Mesodermal cell (in vitro differentiated cells): ENCODE measurements at regions not wholly inside any gene's neighbourhood (a gene's known extent, or its start where the extent isn't known, plus 50 kb on each side); places are given as distances from the start of the nearest gene placed in this dataset.
"Not testable (repeated sequence)": the region's sequence is repeated elsewhere in the genome, so short reads cannot be mapped to it uniquely, and the experiment has no call there.

ENCODE experiments used
- H3K27ac ChIP-seq: 2 replicates; pipeline ENCODE4 v1.7.0; 2013; ENCODE audit warnings: mild to moderate bottlenecking, low read depth, low read length, moderate library complexity; ENCODE audit not compliant: severe bottlenecking
- H3K36me3 ChIP-seq: 2 replicates; pipeline ENCODE4 v1.7.1; 2013; ENCODE audit warnings: mild to moderate bottlenecking, low read length, moderate library complexity; ENCODE audit not compliant: control insufficient read depth, insufficient read depth
- H3K4me1 ChIP-seq: one replicate; pipeline ENCODE4 v1.7.1; 2013; ENCODE audit warnings: mild to moderate bottlenecking, low read length; ENCODE audit not compliant: insufficient read depth, control insufficient read depth, poor library complexity, severe bottlenecking
- H3K4me3 ChIP-seq: 2 replicates; pipeline ENCODE4 v1.7.0; 2013; ENCODE audit warnings: low read length, control low read depth, mild to moderate bottlenecking; ENCODE audit not compliant: insufficient read depth, poor library complexity, severe bottlenecking; ENCODE audit errors: extremely low read depth
- H3K9me3 ChIP-seq: 2 replicates; pipeline ENCODE4 v1.7.1; 2013; ENCODE audit warnings: mild to moderate bottlenecking, low read length, moderate library complexity; ENCODE audit not compliant: control insufficient read depth
- WGBS, 2 experiments: methylation state at CpG; one replicate each; pipeline ENCODE4 v1.1.5; 2013; ENCODE audit warnings: missing lambda C conversion rate in 2 of 2; ENCODE audit not compliant: insufficient coverage in 2 of 2; 5-methylcytosine and 5-hydroxymethylcytosine counted together

DNA sequence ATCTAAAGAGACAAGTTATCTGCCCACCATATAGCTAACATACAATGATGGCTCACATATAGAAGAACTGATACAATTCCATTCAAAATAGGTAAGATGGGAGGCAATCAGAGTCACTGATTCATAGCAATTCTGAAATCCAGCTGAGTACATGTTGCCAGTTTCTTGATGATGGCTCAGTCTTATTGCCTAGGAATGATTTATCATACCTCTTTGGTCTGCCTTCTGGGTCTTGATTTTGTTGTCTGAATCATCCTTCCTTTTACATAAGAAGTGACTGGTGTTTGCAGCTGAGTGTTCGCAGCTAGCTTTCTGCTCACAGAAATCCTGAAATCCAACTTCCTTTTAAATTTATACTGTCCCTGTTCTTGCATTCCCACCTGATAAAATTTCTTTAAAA, 463.2 kb upstream of the MGAT4C start:
- WGBS, 2 experiments = no CpG with 5 or more reads among the region's 1 CpG
- H3K36me3 ChIP-seq = no peaks in the 10 kb centered on the region
- no peaks in the 10 kb centered on the region for H3K9me3 ChIP-seq
- no peak overlapping the region for H3K4me3 ChIP-seq
- H3K27ac ChIP-seq = no peak overlapping the region
- peaks cover 5% of the 10 kb centered on the region for H3K4me1 ChIP-seq

DNA sequence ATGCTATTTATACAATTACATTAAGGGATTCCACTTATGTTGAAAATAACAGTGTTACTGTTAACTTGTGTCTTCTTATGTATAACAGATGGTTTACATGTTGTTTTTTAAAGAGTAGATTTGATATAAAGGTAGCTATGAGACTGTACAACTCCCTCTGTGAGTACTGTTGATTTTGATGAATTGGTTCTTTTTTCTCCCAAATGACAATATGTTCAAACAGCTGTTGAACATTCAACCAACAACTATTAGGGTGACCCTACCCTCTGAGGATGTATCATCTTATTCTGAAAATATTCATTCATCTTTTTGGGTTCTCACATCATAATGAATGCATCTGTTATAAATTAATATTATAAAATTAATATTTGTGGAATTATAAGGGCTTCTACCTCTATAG, 456.9 kb upstream of the MGAT4C start:
- no peaks in the 10 kb centered on the region for H3K4me1 ChIP-seq
- H3K9me3 ChIP-seq = no peaks in the 10 kb centered on the region
- H3K27ac ChIP-seq = peak overlapping the region; percentile 87
- H3K36me3 ChIP-seq = no peaks in the 10 kb centered on the region
- H3K4me3 ChIP-seq = no peak overlapping the region

DNA sequence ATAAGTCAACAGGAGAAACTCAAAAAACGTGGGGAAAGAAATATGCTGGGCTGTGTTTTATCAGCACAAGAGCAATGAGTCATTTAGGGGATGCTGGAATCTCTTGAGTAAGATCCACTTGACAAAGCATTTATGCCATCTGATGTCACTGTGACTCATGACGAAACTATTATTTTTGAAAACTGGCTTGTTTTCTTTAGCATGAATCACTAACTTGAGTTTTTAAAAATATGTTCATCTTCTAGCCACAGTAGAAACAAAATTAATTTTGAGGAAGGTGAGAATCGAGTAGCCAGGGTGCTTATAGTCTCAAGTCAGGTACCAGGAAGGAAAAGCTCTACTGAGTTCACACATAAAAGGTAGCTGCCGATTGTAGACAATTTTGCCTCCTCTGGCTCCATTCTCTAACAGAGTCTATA, 456.2 kb upstream of the MGAT4C start:
- Histone ChIP-seq H3K9me3 (no peaks in the 10 kb centered on the region), H3K36me3 (no peaks in the 10 kb centered on the region), H3K27ac (peak overlapping the region; percentile 87), H3K4me1 (no peaks in the 10 kb centered on the region), H3K4me3 (no peak overlapping the region)
- WGBS, 2 experiments = 60% methylated on average over 2 of the region's 4 CpGs; no CpG with 5 or more reads in 1 of the 2 experiments

DNA sequence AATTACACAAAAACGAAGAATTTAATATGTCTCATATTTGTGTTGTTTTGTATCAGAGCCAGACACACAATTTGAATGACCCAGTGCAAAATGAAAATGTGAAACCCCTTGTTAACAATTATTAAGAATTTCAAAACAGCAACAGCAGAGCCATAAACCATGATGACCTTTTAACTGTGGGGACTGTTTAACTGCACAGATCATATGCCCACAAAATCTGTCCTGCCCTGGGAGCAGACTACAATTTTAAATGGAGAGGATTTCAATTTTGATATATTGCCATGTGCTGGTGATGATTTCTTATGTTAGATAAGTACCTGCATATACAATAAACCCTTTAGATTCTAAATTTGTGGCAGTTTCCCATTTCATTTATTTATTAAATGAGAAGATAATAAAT, 455.5 kb upstream of the MGAT4C start:
- no CpG with 5 or more reads among the region's 1 CpG for WGBS, 2 experiments
- Histone ChIP-seq H3K9me3 (no peaks in the 10 kb centered on the region), H3K4me1 (no peaks in the 10 kb centered on the region), H3K4me3 (no peak overlapping the region), H3K27ac (peak overlapping the region; percentile 25), H3K36me3 (no peaks in the 10 kb centered on the region)

DNA sequence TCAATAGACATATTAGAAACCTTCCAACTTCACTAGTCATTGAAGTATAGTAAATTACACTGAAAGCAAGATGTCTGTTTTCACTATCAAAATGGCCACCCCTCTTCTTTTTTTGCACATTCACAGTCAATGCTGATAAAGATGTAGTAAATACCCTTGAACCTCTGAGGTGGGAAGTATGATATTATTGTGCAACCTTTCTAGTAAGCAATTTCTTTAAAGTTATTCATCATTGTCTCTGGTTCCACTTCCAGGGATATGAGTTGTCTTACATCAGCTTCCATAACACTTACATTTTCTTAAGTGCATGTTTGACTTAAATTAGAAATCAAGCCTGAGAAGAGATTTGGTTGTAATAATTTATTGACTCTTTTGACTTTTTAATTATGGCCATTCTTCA, 453.9 kb upstream of the MGAT4C start:
- no peaks in the 10 kb centered on the region for H3K4me1 ChIP-seq
- H3K27ac ChIP-seq = no peak overlapping the region
- H3K4me3 ChIP-seq = no peak overlapping the region
- no peaks in the 10 kb centered on the region for H3K36me3 ChIP-seq
- H3K9me3 ChIP-seq = no peaks in the 10 kb centered on the region

DNA sequence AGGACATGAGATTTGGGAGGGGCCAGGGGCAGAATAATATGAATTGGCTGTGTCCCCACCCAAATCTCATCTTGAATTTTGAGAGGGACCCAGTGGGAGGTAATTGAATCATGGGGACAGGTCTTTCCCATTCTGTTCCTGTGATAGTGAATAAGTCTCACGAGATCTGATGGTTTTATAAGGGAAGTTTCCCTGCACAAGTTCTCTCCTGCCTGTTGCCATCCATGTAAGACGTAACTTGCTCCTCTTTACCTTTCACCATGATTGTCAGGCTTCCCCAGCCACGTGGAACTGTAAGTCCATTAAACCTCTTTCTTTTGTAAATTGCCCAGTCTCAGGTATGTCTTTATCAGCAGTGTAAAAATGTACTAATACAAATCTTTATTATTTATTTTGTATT, 452.8 kb upstream of the MGAT4C start:
- WGBS, 2 experiments = 67% methylated on average over 1 of the region's 3 CpGs; no CpG with 5 or more reads in 1 of the 2 experiments
- H3K36me3 ChIP-seq, H3K4me3 ChIP-seq, H3K27ac ChIP-seq, H3K4me1 ChIP-seq, H3K9me3 ChIP-seq: not testable (repeated sequence)

DNA sequence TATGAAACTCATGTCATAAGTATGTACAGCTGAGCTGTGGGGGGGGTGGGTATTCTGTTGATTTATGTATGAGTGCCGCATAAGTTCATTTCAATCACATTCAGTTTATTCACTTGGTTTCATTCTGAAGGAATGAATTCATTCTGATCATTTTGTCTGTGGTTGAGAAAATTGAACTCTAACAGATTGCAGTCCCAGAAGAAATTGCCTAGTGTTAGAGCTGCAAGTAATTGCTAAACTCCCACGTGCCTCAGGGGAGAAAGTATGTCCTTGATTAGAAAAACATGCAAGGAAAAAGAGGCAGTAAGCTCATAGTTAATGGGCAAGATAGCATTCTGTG, 442.4 kb upstream of the MGAT4C start:
- WGBS, 2 experiments = 81 to 88% methylated on average over 1 of the region's 2 CpGs
- Histone ChIP-seq H3K4me3 (no peak overlapping the region), H3K27ac (no peak overlapping the region), H3K36me3 (no peaks in the 10 kb centered on the region), H3K9me3 (no peaks in the 10 kb centered on the region), H3K4me1 (no peaks in the 10 kb centered on the region)

DNA sequence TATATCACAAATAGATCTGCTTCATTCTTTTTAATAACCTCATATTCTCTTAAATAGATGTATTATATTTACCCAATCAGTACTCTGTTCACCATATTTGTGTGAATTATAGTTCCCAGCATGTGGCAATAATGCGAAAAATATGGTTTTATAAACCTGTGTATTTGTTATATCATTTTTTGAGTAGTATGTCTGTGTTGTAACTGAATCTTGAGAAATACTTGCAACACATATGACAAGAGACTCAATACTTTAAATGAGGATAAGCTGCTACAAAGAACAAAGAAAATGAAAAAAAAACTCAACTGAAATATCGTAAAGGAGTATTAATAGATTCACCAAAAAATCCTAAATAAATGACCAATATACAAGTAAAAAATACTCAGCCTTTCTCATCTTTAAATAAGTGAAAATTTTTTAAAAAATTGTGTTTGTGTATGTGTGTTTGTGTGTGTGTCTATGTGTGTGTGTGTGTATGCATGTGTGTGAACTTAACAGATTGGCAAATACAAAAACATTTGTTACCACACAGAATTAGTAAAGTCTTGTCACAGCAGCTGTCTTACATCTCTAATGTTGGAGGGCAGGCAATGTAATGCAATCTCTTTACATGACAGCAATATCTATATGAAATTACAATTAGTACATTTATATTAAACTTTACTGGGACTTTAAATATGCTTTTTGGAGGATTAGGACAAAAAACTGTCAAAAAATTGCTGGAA, 441.9 kb upstream of the MGAT4C start:
- WGBS, 2 experiments = no CpG with 5 or more reads among the region's 2 CpGs

DNA sequence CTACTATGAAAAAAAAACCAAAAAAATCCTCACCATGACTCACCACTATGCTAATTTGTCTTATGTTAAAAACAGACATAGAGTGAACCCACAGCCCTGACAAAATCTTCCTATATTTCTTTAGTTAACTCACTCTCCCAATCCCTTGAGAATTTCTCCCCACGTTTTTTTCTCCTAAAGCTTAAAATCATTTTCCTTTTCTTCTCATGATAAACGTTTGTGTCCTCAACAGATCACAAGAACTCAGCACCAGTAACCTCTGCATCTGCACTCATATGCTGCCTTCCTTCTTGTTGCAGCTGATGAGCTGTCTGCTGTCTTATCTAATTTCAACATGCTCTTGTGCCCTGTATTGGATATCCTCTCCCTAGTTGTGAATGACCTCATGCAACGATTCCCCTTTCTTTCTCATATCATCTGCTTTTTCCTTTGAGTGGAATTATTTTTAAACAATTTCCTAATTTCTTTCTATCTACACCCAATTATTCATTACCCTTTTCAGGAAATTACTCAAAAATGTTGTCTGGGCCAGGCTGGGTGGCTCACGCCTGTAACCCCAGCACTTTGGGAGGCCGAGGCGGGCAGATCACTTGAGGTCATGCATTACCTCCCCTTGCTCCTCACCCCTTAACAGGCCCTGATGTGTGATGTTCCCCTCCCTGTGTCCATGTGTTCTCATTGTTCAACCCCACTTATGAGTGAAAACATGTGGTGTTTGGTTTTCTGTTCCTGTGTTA, 427.5 kb upstream of the MGAT4C start:
- WGBS, 2 experiments = 53 to 75% methylated on average over 4 to 5 of the region's 6 CpGs
- no peak overlapping the region for H3K4me3 ChIP-seq
- peaks cover 4% of the 10 kb centered on the region for H3K4me1 ChIP-seq
- H3K27ac ChIP-seq = peak overlapping the region; percentile 42
- no peaks in the 10 kb centered on the region for H3K9me3 ChIP-seq
- no peaks in the 10 kb centered on the region for H3K36me3 ChIP-seq

More for the DNA sequence above, 441.9 kb upstream of the MGAT4C start:
- Histone ChIP-seq H3K9me3 (no peaks in the 10 kb centered on the region), H3K36me3 (no peaks in the 10 kb centered on the region), H3K27ac (no peak overlapping the region), H3K4me3 (no peak overlapping the region), H3K4me1 (no peaks in the 10 kb centered on the region)

DNA sequence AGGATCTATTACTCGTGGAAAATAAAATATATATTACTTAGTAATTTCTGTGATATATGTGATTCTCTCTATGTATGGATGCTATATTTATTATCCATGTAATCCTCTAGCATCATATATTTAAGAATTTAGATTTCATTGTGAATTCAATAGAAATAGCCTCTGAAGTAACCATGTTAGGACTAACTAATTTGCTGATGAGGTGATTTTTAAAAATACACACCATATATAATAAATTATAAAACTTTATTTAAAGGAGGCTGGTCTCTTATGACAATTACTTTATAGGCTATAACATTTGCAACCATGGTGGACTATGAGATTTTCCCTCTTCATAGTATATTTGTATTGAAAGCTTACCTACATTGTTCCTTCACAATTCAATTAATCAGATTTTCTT, 424.9 kb upstream of the MGAT4C start:
- H3K27ac ChIP-seq = no peak overlapping the region
- no CpG with 5 or more reads among the region's 1 CpG for WGBS, 2 experiments
- peaks cover 4% of the 10 kb centered on the region for H3K4me1 ChIP-seq
- H3K36me3 ChIP-seq = no peaks in the 10 kb centered on the region
- H3K4me3 ChIP-seq = no peak overlapping the region
- H3K9me3 ChIP-seq = no peaks in the 10 kb centered on the region

DNA sequence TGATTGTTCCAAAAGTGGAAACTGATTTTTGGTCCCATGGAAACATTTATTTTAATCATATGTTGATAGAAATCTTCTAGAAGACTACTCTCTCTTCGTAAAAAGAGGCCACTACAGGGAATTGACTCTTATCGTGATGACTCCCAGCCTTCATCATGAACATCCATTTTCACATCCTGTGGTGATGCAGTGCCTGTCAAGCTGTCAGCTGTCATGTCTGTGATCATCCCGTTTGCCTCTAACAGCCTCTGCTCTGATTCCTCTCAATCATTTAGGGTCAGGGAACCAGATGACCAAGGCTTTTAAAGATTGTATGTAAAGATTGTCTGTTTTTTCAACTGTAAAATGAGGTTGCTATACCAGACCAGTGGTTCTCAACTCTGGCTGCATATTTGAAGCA, 419.0 kb upstream of the MGAT4C start:
- 87 to 94% methylated on average over 2 to 3 of the region's 3 CpGs for WGBS, 2 experiments
- Histone ChIP-seq H3K36me3 (no peaks in the 10 kb centered on the region), H3K27ac (no peak overlapping the region), H3K4me3 (no peak overlapping the region), H3K9me3 (no peaks in the 10 kb centered on the region), H3K4me1 (no peaks in the 10 kb centered on the region)
